ENCODE measurements at regions not wholly inside any gene's neighbourhood (a gene's known extent, or its start where the extent isn't known, plus 50 kb on each side); places are given as distances from the start of the nearest gene placed in this dataset.
"Not testable (repeated sequence)": the region's sequence is repeated elsewhere in the genome, so short reads cannot be mapped to it uniquely, and the experiment has no call there.

DNA sequence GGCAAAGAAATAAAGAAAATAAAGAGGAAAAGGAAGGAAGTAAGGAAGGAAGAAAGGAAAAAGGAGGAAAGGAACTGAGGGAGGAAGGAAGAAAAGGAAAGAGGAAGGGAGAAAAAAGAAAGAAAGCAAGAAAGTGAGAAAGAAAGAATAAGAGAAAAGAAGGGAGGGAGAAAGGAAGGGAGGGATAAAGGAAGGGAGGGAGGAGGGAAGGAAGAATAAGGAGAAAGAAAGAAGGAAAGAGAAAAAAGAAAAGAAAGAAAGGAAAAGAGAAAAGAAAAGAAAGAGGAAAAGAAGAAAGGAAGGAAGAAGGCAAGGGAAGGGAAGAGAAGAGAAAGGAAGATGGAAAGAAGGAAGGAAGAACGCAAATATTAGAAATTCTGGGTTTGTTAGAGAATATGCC, 337.8 kb downstream of the CCT8L2 start:
- H3K9me3 ChIP-seq (ENCODE audit: control insufficient read depth, insufficient read depth, low read depth, low read length); H3K4me3 ChIP-seq (ENCODE audit: low read depth, low read length); H3K4me1 ChIP-seq (ENCODE audit: control insufficient read depth, insufficient read depth, low read length); H3K27ac ChIP-seq (ENCODE audit: extremely low read depth, low read depth, low read length); CTCF ChIA-PET; H3K36me3 ChIP-seq (ENCODE audit: control insufficient read depth in 2 of 2, insufficient read depth in 1 of 2, low read length in 2 of 2); POLR2A ChIA-PET: not testable (repeated sequence)
- TF ChIP-seq PRDM1 (tag by site-specific recombination; IDR thresholded peaks at IDR 0.05) = 0 out of 2 replicates have a peak, but pooled peaks have one; percentile 27

Measured in HEK293 (cell line).